ENCODE measurements at regions not wholly inside any gene's neighbourhood (a gene's known extent, or its start where the extent isn't known, plus 50 kb on each side); places are given as distances from the start of the nearest gene placed in this dataset.

GRCh38 chr9:25205285-25205684 lies 473.0 kb downstream of the TUSC1 start:
- no peak overlapping the region for H3K4me3 ChIP-seq
- intact Hi-C loops (cut with DNase I), result no loop called here
- H3K27me3 ChIP-seq, result no peaks in the 10 kb centered on the region
- WGBS, 3 donors, result 9 to 14% (median 9%) methylated on average over 2 of the region's 2 CpGs
- H3K4me1 ChIP-seq (ENCODE audit: insufficient read depth), result no peaks in the 10 kb centered on the region
- TF ChIP-seq EP300 (IDR thresholded peaks at IDR 0.05) (no peak), POLR2A (IDR thresholded peaks at IDR 0.05) (no peak), CTCF (IDR thresholded peaks at IDR 0.05) (no peak)
- no peak for DNase-seq
- H3K36me3 ChIP-seq, result no peaks in the 10 kb centered on the region
- no peaks in the 10 kb centered on the region for H3K9me3 ChIP-seq
- no peak overlapping the region for H3K27ac ChIP-seq

- intact Hi-C loops (cut with DNase I), result no loop called here
- no peak for DNase-seq
- H3K27me3 ChIP-seq, result no peaks in the 10 kb centered on the region
- no peak overlapping the region for H3K4me3 ChIP-seq
- no peaks in the 10 kb centered on the region for H3K36me3 ChIP-seq
- TF ChIP-seq POLR2A (IDR thresholded peaks at IDR 0.05) (no peak), CTCF (IDR thresholded peaks at IDR 0.05) (no peak), EP300 (IDR thresholded peaks at IDR 0.05) (no peak)
- no peak overlapping the region for H3K27ac ChIP-seq
- H3K4me1 ChIP-seq (ENCODE audit: insufficient read depth), result no peaks in the 10 kb centered on the region
- WGBS, 3 donors, result 72 to 96% (median 78%) methylated on average over 4 of the region's 4 CpGs
- H3K9me3 ChIP-seq, result no peaks in the 10 kb centered on the region
Observed at GRCh38 chr9:25177858-25178257, 500.4 kb downstream of the TUSC1 start.

GRCh38 chr9:25129537-25129936 lies 548.7 kb downstream of the TUSC1 start:
- 81 to 88% (median 84%) methylated on average over 2 of the region's 2 CpGs for WGBS, 3 donors
- H3K4me3 ChIP-seq, result no peak overlapping the region
- H3K27ac ChIP-seq, result no peak overlapping the region
- intact Hi-C loops (cut with DNase I), result no loop called here
- H3K4me1 ChIP-seq (ENCODE audit: insufficient read depth), result no peaks in the 10 kb centered on the region
- TF ChIP-seq CTCF (IDR thresholded peaks at IDR 0.05), result no peak
- TF ChIP-seq POLR2A (IDR thresholded peaks at IDR 0.05), result no peak
- TF ChIP-seq EP300 (IDR thresholded peaks at IDR 0.05), result no peak
- no peaks in the 10 kb centered on the region for H3K36me3 ChIP-seq
- no peaks in the 10 kb centered on the region for H3K27me3 ChIP-seq
- no peaks in the 10 kb centered on the region for H3K9me3 ChIP-seq
- DNase-seq, result no peak

- intact Hi-C loops (cut with DNase I), result no loop called here
- H3K27ac ChIP-seq, result no peak overlapping the region
- no peaks in the 10 kb centered on the region for H3K9me3 ChIP-seq
- H3K36me3 ChIP-seq, result no peaks in the 10 kb centered on the region
- no peak for DNase-seq
- TF ChIP-seq POLR2A (IDR thresholded peaks at IDR 0.05) (no peak), CTCF (IDR thresholded peaks at IDR 0.05) (no peak), EP300 (IDR thresholded peaks at IDR 0.05) (no peak)
- H3K4me1 ChIP-seq (ENCODE audit: insufficient read depth), result no peaks in the 10 kb centered on the region
- H3K4me3 ChIP-seq, result no peak overlapping the region
- H3K27me3 ChIP-seq, result no peaks in the 10 kb centered on the region
Observed at GRCh38 chr9:25121811-25122210, 556.4 kb downstream of the TUSC1 start.

GRCh38 chr9:25119041-25119440 lies 559.2 kb downstream of the TUSC1 start:
- Histone ChIP-seq H3K36me3 (no peaks in the 10 kb centered on the region), H3K9me3 (no peaks in the 10 kb centered on the region), H3K27ac (no peak overlapping the region), H3K4me1 (ENCODE audit: insufficient read depth) (no peaks in the 10 kb centered on the region), H3K4me3 (no peak overlapping the region), H3K27me3 (no peaks in the 10 kb centered on the region)
- DNase-seq, result no peak
- TF ChIP-seq POLR2A (IDR thresholded peaks at IDR 0.05) (no peak), EP300 (IDR thresholded peaks at IDR 0.05) (no peak), CTCF (IDR thresholded peaks at IDR 0.05) (no peak)
- intact Hi-C loops (cut with DNase I), result no loop called here
- WGBS, 3 donors, result 14 to 27% (median 17%) methylated on average over 3 of the region's 3 CpGs
